GM19328 (cell line): ENCODE measurements at regions not wholly inside any gene's neighbourhood (a gene's known extent, or its start where the extent isn't known, plus 50 kb on each side); places are given as distances from the start of the nearest gene placed in this dataset.

Experiments
- ATAC-seq: cut with Tn5 transposase; IDR thresholded peaks from one replicate; pipeline ENCODE4 v1.9.1; 2021; ENCODE audit warnings: mild to moderate bottlenecking, moderate library complexity; ENCODE audit not compliant: unreplicated experiment

GRCh38 chr1:224486801-224487583 lies 52.4 kb upstream of the WDR26 start:
- ATAC-seq: no peak

- ATAC-seq: no peak
These were observed 54.4 kb upstream of the WDR26 start for GRCh38 chr1:224488806-224489499.

- no peak for ATAC-seq
These were observed 55.2 kb upstream of the WDR26 start for GRCh38 chr1:224489534-224490365.

- ATAC-seq: no peak
These were observed 56.2 kb upstream of the WDR26 start for GRCh38 chr1:224490549-224491537.

GRCh38 chr1:224492015-224492414 lies 57.4 kb upstream of the WDR26 start:
- ATAC-seq: no peak

- no peak for ATAC-seq
These were observed 58.0 kb upstream of the WDR26 start for GRCh38 chr1:224492632-224493031.

GRCh38 chr1:224493269-224493668 lies 58.7 kb upstream of the WDR26 start:
- ATAC-seq: no peak

- ATAC-seq: no peak
These were observed 59.7 kb upstream of the WDR26 start for GRCh38 chr1:224494343-224494742.

GRCh38 chr1:224495866-224496265 lies 61.3 kb upstream of the WDR26 start:
- no peak for ATAC-seq

GRCh38 chr1:224496826-224497225 lies 62.2 kb upstream of the WDR26 start:
- ATAC-seq: no peak

- peak; percentile 94 for ATAC-seq
These were observed 63.3 kb upstream of the WDR26 start for GRCh38 chr1:224497714-224498573.

GRCh38 chr1:224498574-224499170 lies 64.1 kb upstream of the WDR26 start:
- no peak for ATAC-seq

GRCh38 chr1:224499204-224499603 lies 64.6 kb upstream of the WDR26 start:
- ATAC-seq: no peak

- no peak for ATAC-seq
These were observed 66.2 kb upstream of the WDR26 start for GRCh38 chr1:224500796-224501195.

GRCh38 chr1:224501836-224502235 lies 67.2 kb upstream of the WDR26 start:
- no peak for ATAC-seq

GRCh38 chr1:224502459-224503160 lies 68.0 kb upstream of the WDR26 start:
- ATAC-seq: no peak

GRCh38 chr1:224503161-224504118 lies 68.8 kb upstream of the WDR26 start:
- peak; percentile 92 for ATAC-seq
